HT-29 (cell line): ENCODE measurements at regions not wholly inside any gene's neighbourhood (a gene's known extent, or its start where the extent isn't known, plus 50 kb on each side); places are given as distances from the start of the nearest gene placed in this dataset.
"Not testable (repeated sequence)": the region's sequence is repeated elsewhere in the genome, so short reads cannot be mapped to it uniquely, and the experiment has no call there.

Source experiments
- DNase-seq: peaks from one replicate; pipeline ENCODE4 v3.0.0-alpha.2; 2015; ENCODE audit warnings: low spot score

DNA sequence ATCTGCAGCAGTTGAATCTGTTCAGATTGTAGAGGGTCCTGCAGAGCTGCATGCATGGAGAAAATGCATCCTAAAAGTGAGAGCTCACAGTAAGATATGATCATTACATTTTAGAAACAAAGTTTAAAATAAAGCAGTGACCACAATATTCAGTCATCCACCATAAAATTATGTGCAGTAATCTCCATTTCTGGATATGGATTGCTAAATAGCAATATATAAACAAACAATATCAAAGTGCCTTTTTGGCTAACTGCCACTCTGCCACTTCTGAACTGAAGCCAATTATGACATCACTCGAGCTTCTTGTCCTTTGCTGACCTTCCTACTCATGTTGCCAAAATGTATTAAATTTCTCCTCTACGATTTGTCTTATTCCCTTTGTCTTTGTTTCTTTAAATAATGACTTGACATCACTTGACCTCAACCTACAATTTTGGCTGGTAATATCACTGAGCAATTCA is 262.0 kb upstream of the CXADR start:
- no peak for DNase-seq

DNA sequence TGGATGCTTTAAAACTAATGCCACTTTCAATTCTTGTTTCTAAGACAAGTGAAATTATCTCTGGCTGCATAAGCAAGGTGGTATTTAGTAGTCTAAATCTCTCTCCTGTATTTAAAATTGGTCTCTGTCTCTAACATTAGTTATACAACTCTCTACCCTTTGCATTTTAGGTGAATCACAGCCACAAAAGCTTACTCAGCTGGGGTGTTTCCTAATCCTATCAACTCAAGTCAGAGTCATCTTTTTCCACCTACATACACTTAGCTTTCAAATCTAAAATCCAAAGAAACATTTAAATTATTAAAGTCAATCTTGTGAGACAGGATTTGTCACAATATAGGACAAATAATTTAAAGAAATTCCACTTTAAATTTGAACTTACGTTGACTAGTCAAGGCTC is 255.1 kb upstream of the CXADR start:
- no peak for DNase-seq

DNA sequence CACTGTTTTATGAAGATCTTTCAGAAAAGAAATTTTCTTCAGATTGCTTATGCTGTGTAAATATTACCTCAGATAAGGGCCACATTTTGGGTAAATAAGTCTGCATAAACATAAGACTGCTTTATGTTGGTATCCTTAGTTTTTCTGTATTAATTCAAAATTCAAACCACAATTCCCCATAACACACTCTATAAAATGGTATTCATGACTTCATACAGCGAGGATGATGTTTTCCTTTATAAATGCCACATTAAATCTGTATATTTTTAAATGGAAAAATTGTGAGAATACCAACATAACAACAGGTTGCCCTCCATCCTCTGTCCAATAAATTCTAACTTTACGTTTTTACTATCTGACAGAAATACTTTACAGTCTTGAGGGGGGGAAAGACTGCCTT is 248.7 kb upstream of the CXADR start:
- no peak for DNase-seq

DNA sequence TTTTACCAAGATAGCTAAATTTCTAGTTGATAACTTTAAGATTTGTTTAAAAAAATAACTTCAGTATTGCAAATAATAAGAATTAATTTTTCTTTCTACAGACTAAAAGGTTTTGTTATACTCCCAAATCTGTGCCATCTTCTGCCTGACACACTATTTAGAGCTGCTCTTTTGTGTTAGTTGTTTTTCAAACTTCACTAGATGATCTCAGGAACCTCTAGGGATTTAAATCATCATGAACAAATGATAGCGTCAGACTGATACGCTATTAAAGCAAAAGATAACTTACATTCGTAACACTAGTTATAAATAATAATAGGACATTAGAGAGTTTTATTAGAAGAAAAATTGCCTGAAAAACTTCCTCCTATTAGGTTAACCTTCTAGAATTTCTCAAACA is 243.1 kb upstream of the CXADR start:
- DNase-seq = no peak

DNA sequence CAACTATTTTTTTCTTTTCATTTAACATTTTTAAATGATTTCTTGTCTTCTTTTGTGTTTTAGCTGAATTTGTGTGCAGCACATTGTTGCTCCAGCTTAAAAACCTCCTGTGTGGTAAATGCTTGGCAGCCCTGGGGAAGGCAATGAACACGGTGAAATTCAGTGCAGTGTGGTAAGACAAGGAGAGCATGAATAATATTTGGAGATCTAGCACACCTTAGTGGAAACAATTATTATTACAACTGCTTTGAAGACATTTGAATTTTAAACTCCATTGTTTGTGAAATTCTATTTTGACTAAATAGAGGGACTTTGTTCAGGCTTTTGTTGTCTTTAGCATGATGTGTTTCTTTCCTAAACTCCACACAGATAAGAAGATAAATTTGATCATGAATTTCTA is 242.6 kb upstream of the CXADR start:
- DNase-seq = peak; percentile 31

DNA sequence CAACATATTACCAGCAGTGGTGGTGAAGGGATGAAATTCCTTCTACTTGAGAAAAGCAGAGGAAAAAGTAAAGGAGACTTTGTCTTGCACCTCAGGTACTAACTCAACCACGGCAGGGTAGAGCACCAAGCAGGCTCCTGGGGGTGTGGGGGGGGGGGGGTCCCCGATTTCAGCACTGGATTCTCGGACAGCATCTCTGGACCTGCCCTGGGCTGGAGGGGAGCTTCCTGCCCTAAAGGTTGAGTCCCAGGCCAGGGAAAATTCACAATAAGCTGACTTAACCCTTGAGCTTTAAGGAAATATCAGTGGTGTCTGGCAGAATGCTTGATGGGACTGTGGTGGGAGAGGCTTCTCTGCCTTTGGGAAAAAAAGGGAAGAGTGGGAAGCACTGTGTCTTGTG is 233.2 kb upstream of the CXADR start:
- DNase-seq = no peak

DNA sequence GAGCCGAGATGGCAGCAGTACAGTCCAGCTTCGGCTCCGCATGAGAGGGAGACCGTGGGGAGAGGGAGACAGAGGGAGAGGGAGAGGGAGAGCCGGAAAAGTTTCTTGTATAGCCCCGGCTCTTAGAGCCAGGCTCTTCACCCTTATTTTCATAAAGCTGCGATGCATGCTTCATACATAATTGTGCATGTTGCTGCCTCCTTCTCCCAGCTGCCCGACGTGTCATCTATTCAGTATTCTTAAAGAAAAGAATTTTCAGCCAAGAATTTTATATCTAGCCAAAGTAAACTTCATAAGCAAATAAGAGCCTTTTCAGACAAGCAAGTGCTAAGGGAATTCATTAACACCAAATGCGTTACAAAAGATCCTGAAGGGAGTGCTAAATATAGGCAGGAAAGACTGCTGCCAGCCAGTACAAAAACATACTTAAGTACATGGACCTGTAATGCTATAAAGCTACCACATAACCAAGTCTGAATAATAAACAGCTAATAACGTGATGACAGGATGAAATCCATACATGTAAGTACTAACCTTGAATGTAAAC is 219.8 kb upstream of the CXADR start:
- not testable (repeated sequence) for DNase-seq

DNA sequence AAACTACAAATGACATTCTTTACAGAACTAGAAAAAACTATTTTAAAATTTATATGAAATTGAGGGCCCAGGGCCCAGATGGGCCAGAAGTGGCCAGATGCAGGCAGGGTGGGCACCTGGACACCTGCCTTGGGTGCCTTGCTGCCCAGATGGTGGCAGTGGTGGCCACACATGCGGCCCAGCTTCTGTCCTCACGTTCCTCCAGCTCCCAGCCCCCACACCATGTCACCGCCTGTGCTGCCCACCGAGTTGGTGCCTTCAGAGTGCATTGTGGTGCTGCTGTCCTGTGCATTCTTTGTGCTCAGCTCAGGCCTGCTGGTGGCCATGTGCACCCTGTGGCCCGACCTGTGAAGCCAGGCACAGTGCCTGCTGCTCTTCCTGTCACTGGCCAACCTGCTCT is 216.8 kb upstream of the CXADR start:
- DNase-seq = no peak

DNA sequence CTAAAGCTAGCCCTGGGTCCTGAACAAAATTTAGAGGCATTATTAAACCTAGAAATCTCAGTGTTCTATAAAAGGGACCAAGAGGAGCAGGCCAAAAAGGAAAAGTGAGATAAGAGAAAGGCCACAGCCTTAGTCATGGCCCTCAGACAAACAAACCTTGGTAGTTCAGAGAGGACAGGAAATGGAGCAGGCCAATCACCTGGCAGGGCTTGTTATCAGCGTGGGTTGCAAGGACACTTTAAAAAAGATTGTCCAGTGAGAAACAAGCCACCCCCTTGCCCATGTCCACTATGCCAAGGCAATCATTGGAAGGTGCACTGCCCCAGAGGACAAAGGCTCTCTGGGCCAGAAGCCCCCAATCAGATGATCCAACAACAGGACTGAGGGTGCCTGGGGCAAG is 213.3 kb upstream of the CXADR start:
- not testable (repeated sequence) for DNase-seq

DNA sequence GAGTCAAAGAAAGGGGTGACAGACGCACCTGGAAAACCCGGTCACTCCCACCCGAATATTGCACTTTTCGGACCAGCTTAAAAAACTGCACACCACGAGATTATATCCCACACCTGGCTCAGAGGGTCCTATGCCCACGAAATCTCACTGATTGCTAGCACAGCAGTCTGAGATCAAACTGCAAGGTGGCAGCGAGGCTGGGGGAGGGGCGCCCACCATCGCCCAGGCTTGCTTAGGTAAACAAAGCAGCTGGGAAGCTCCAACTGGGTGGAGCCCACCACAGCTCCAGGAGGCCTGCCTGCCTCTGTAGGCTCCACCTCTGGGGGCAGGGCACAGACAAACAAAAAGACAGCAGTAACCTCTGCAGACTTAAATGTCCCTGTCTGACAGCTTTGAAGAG is 185.1 kb upstream of the CXADR start:
- DNase-seq = not testable (repeated sequence)

DNA sequence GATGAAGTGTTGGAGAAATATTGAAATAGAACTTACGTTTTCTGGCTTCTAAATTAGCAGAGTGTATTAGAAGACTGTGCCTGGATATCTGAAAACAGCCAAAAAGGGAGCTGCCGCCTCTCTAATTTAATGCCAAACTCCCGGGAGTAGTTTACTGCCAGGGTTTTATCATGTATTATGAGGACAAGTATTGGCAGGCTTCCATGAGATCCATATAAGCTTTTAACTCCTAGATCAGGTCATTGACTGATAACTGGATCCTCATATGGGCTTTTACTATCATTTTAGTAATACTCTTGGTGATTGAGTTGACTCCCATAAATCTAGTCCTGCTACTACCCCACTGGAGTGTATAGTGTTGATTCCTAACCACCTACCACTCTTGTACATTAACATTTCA is 178.4 kb upstream of the CXADR start:
- DNase-seq = no peak

DNA sequence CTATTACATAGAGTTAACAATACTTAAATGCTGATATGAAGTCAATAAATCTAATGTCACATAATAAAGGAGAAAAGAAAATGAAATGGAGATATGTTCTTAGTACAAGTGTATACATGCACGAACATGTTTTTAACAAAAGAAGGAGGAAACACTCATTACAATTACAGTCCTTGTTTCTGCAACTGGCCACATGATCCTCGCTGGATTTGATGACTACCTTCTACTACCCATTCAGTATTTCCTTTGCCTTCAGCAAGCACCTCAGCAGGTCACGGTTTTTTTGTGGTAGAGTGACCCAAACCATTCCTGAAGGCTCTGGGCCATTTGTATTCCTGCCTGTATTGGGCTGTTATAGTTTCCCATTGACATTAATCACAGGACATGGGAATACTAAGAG is 172.8 kb upstream of the CXADR start:
- no peak for DNase-seq

DNA sequence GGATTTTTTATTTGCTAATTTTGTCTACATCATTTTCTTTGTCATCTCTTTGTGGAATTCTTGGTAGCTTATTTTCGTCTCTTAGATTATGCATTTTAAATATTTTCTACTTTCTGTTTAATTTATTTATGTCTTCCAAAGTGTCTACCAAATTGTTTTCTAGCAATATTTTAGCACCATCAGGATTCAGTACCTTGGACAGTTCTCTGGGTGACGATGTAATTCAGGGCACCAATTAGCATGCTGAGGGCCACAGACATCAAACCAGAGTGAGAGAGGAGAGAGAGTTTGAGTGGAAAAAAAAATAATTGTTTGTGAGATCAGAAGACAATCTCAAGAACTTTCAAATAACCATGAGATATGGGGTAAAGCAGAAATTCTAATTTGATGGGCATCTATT is 169.8 kb upstream of the CXADR start:
- peak; percentile 32 for DNase-seq

DNA sequence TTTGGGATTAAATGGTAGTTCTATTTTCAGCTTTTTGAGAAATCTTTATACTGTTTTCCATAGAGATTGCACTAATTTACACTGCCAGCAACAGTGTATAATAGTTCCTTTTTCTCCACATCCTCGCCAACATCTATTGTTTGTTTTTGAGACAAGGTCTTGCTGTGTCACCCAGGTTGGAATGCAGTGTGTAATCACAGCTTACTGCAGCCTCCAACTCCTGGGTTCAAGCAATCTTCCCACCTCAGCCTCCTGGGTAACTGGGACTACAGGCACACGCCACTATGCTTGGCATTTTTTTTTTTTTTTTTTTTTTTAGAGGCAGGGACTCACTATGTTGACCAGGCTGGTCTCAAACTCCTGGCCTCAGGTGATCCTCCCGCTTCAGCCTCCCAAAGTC is 164.5 kb upstream of the CXADR start:
- no peak for DNase-seq

DNA sequence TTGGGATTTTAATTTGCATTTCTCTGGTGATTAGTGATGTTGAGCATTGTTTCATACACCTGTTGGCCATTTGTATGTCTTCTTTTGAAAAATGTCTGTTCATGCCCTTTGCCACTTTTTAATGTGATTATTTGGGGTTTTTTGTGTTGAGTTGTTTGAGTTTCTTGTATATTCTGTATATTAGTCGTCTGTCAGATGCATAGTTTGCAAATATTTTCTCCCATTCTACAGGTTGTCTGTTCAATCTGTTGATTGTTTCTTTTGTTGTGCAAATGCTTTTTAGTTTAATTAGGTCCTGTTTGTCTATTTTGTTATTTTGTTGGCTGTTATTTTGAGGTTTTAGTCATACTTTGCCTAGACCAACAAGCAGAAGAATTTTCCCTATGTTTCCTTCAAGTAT is 164.0 kb upstream of the CXADR start:
- no peak for DNase-seq

DNA sequence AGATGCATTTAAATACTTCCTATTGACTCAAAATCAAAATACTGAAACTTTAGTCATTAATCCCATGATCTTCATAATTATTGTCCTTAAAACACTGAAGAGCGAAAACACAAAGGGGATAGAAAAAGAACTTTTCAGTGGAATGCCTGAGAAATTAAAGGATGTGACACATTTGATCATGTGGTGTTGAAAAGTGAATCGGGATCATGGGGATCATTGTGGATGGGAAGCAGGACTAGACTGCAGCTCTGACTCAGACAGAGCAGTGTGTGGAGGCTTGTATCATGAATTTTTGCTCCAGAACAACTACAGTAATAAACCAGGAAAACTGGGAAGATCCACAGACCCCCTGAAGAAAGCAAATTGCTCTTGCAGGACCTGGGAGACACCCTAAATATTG is 161.1 kb upstream of the CXADR start:
- no peak for DNase-seq

DNA sequence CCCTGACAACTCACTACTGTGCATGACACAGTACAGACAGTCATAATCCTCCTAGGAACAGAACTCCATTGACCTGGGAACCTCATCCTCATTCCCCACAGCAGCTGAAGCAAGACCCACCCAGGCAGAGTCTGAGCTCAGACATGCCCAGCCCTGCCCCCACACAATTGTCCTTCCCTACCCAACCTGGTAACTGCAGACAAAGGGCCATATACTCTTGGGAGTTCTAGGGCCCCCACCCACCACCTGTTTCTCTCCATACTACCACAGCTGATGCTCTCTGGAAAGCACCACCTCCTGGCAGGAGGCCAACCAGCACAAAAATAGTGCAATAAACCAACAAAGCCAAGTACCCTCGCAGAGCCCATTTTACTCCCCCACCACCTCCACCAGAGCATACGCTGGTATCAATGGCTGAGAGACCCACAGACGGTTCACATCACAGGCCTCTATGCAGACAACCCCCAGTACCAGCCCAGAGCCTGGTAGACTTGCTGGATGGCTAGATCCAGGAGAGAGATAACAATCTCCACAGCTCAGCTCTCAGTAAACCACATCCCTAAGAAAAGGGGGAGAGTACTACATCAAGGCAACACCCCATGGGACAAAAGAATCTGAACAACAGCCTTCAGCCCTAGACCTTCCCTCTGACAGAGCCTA is 159.7 kb upstream of the CXADR start:
- no peak for DNase-seq

DNA sequence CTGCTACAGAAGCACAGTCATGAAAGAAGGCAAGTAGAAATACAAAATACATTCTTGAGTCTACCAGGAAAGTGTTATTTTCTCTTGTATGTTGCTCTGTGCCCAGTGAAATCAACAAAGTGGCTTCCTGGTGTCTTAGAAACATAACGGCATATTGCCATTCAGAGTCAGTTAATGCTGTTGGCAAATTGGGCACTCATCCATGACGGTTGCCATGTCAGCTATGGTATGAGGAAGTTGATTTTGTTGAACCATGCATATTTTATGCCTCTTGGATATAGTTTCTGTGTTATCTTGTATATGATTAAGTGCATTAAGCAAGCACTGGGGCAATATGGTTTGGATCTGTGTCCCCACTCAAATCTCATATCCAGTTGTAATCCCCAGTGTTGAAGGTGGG is 153.1 kb upstream of the CXADR start:
- DNase-seq = no peak

DNA sequence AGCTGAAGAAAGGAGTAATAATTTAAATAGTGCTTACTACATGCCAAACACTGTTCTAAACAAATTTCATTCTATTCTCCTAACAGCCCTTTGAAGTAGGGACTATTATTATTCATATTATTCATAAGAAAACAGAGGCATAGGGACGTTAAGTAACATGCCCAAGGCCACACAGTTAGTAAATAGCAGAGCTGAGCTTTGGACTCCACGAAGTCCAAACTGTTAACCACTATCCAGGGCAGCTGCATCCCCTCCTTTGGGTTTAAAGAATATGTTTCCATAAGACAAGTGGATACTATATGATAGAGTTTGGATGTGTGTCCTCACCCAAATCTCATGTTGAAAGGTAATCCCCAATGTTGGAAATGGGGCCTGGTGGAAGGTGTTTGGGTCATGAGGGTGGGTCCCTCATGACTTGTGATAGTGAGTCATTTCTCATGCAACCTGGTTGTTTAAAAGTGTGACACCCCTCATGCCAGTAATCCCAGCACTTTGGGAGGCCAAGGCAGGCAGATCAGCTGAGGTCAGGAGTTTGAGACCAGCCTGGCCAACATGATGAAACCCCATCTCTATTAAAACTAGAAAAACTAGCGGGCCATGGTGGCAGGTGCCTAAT is 144.0 kb upstream of the CXADR start:
- DNase-seq = no peak

DNA sequence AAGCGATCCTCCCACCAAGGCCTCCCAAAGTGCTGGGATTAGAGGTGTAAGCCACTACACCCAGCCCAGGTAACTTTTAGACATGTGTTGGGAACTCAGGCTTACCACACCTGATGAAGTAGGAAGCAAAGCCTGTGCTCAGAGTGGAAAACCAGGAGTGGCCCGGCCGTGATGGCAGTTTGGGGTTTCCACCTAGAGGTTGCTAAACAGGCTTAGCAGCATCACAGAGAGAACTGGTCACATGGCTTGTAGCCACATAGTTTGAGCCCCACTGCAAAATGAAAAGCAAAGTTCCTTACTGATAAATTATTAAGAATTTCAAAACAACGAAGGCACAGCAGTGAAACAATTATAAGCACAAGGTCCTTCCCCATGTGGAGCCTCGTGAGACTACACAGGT is 142.6 kb upstream of the CXADR start:
- DNase-seq = peak; percentile 39

DNA sequence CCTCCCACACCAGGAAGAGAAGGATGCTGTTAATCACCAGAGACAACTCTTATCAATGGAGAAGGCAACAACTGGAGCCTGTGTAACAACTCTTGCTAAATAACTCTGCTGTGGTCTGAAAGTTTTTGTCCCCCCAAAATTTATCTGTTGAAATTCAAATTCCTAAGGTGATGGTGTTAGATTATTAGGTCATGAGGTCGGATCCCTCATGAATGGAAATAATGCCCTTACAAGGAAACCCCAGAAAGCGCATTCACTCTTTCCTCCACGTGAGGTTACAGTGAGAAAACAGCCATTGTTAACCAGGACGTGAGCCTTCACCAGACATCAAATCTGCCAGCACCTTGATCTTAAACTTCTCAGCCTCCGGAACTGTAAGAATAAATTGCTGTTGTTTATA is 141.9 kb upstream of the CXADR start:
- no peak for DNase-seq

DNA sequence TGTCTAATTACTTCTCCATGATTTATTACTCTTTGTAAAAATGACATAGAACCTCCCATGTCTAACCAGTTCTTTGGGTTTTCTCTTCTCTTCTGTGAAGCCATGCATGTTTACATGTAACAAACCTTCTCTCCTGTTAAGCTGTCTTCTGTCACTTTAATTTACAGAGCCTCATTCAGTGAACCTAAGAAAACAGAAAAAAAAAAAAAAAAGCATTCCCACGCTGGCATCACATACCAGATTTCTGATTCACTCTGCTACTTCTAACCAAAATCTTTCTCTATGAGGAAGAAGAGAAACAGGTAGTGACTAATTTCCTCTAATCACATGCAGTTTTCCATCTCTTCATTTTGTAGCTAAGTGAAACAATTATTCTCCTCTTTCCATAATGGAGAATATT is 141.4 kb upstream of the CXADR start:
- no peak for DNase-seq

DNA sequence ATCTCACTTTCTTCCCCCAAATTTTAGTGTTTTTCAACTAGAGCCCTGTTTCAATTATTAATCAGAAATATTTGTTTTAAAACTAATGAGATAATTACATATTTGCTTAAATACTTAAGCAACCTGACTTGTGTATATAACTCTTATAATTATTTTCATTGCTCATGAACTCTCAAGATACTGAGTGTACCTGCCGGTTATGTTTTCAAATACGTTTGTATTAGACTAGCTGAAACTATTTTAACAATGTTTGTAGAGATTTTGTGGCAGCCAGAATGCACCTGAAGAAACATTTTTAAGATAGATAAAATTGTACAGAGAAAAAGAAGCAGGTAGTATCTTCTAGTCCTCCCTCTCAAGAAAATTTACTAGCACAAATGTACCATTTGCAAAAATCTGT is 140.6 kb upstream of the CXADR start:
- DNase-seq = no peak

DNA sequence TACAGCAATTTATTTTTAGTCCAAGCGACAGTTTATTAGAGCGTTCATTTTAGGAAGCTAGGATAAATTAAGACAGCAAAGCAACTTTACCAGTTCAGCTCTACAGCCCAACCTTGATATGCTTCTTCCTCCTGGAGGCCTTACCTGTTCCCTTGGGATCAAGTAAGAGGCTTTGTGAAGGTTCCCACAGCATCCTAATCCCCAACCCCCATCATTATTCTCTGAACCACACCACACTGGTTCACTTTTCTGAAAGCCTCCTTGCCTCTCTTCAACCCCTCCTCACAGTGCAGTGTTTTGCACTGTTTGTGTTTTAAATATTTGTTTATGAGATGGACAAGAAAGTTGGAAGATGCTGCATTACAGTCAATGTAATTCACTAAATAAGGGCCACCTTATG is 126.3 kb upstream of the CXADR start:
- no peak for DNase-seq
